CD8-positive, alpha-beta memory T cell (primary cell): ENCODE measurements at regions not wholly inside any gene's neighbourhood (a gene's known extent, or its start where the extent isn't known, plus 50 kb on each side); places are given as distances from the start of the nearest gene placed in this dataset.
"Not testable (repeated sequence)": the region's sequence is repeated elsewhere in the genome, so short reads cannot be mapped to it uniquely, and the experiment has no call there.

ENCODE experiments used
- CTCF ChIA-PET: fragments of 350-600 bp; sonication (Branson Sonifier 250); formaldehyde crosslinking; loops from one replicate; lab custom pipeline; 2021; ENCODE audit warnings: antibody characterized with exemption; lab: Charles Lee
- POLR2A ChIA-PET: fragments of 350-600 bp; sonication (Branson Sonifier 250); formaldehyde crosslinking; loops from one replicate; lab custom pipeline; 2021; ENCODE audit warnings: antibody characterized with exemption; lab: Charles Lee
- DNase-seq, 5 donors: peaks; one replicate each; pipeline versions ENCODE4 v3.0.0 to v3.0.0-alpha.2; 2020 to 2022; ENCODE audit warnings: mixed read lengths in 1 of 5
- H3K27ac ChIP-seq: one replicate; pipeline ENCODE4 v1.7.0; 2013; ENCODE audit warnings: low read depth, mild to moderate bottlenecking, low read length, moderate library complexity
- H3K27me3 ChIP-seq: 2 replicates; pipeline ENCODE4 v1.7.0; 2013; ENCODE audit warnings: low read length, mild to moderate bottlenecking; ENCODE audit not compliant: insufficient read depth, poor library complexity, severe bottlenecking
- H3K36me3 ChIP-seq: 2 replicates; pipeline ENCODE4 v1.7.0; 2013; ENCODE audit warnings: mild to moderate bottlenecking, low read length, moderate library complexity; ENCODE audit not compliant: insufficient read depth
- H3K4me1 ChIP-seq: 2 replicates; pipeline ENCODE4 v1.7.0; 2013; ENCODE audit warnings: mild to moderate bottlenecking, low read length, moderate library complexity; ENCODE audit not compliant: insufficient read depth
- H3K4me3 ChIP-seq: 2 replicates; pipeline ENCODE4 v1.7.0; 2013; ENCODE audit warnings: mild to moderate bottlenecking, low read length
- H3K9me3 ChIP-seq: 2 replicates; pipeline ENCODE4 v1.7.0; 2013; ENCODE audit warnings: mild to moderate bottlenecking, low read length
- H3K27ac Mint-ChIP-seq, 8 donors: one replicate each; pipeline ENCODE4 v1.8.0; 2020 to 2021; ENCODE audit warnings: mixed read lengths in 8 of 8, mild to moderate bottlenecking in 6 of 8, inconsistent platforms in 3 of 8, moderate library complexity in 3 of 8
- H3K27me3 Mint-ChIP-seq, 2 donors: one replicate each; pipeline ENCODE4 v1.8.0; 2020 to 2021; ENCODE audit warnings: mixed read lengths in 2 of 2, mild to moderate bottlenecking in 1 of 2, moderate library complexity in 1 of 2
- H3K36me3 Mint-ChIP-seq, 3 donors: one replicate each; pipeline ENCODE4 v1.8.0; 2020 to 2021; ENCODE audit warnings: mixed read lengths in 3 of 3, inconsistent platforms in 1 of 3, mild to moderate bottlenecking in 1 of 3
- H3K4me1 Mint-ChIP-seq, 3 donors: one replicate each; pipeline ENCODE4 v1.8.0; 2020 to 2021; ENCODE audit warnings: mixed read lengths in 3 of 3, inconsistent platforms in 1 of 3, mild to moderate bottlenecking in 1 of 3
- H3K4me3 Mint-ChIP-seq, 7 donors: one replicate each; pipeline ENCODE4 v1.8.0; 2020 to 2021; ENCODE audit warnings: mixed read lengths in 7 of 7, mild to moderate bottlenecking in 6 of 7, moderate library complexity in 4 of 7, inconsistent platforms in 2 of 7
- H3K9me3 Mint-ChIP-seq, 5 donors: one replicate each; pipeline ENCODE4 v1.8.0; 2020 to 2022; ENCODE audit warnings: mixed read lengths in 5 of 5, mild to moderate bottlenecking in 3 of 5, moderate library complexity in 2 of 5, inconsistent platforms in 1 of 5

- no peaks in the 10 kb centered on the region for H3K27me3 ChIP-seq
- no peaks in the 10 kb centered on the region for H3K36me3 ChIP-seq
- POLR2A ChIA-PET, result no interaction called here
- H3K4me1 ChIP-seq, result no peaks in the 10 kb centered on the region
- H3K4me3 ChIP-seq, result no peak overlapping the region
- CTCF ChIA-PET, result no interaction called here
- Mint-ChIP-seq H3K27ac (no peak overlapping the region), H3K27me3 (no peaks in the 10 kb centered on the region), H3K9me3 (peaks cover 8 to 28% (median 16%) of the 10 kb centered on the region in 5 donors), H3K4me3 (peak overlapping the region in 1 of 7 donors; percentile 19), H3K36me3 (peaks cover 0 to under 1% (median 0%) of the 10 kb centered on the region in 3 donors), H3K4me1 (no peaks in the 10 kb centered on the region)
- no peaks in the 10 kb centered on the region for H3K9me3 ChIP-seq
- DNase-seq, result no peak
- no peak overlapping the region for H3K27ac ChIP-seq
Observed at GRCh38 chr20:29743101-29743931, 1514.1 kb upstream of the DEFB115 start.

DNA sequence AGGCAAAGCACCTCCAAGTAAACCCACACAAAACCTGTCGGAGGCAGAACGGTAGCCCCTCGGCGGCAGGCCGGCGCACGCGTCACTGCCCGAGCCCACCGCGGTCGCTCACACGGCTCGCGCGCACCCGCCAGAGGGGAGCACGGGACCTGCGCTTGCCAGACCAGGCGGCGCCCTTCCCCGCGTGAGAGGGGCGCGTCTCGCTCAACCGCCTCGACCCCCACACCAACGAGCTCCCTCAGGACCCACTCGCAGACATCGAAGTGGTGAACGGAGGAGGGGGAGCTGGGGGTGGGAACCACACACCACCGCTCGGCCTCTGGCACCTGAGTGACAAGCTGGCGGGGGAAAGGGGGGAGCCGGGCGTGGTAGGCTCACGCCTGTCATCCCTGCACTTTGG lies 1513.4 kb upstream of the DEFB115 start:
- peaks cover 7 to 26% (median 13%) of the 10 kb centered on the region in 5 donors for H3K9me3 Mint-ChIP-seq

GRCh38 chr20:29745534-29746245 lies 1511.8 kb upstream of the DEFB115 start:
- H3K4me1 ChIP-seq, H3K4me1 Mint-ChIP-seq, H3K27ac Mint-ChIP-seq, H3K27me3 ChIP-seq, DNase-seq, H3K27ac ChIP-seq, H3K36me3 ChIP-seq, H3K9me3 ChIP-seq, H3K4me3 Mint-ChIP-seq, POLR2A ChIA-PET, H3K36me3 Mint-ChIP-seq, CTCF ChIA-PET, H3K4me3 ChIP-seq, H3K27me3 Mint-ChIP-seq: not testable (repeated sequence)
- peaks cover 4 to 28% (median 9%) of the 10 kb centered on the region in 5 donors for H3K9me3 Mint-ChIP-seq

More for the DNA sequence above, 1513.4 kb upstream of the DEFB115 start:
- no peaks in the 10 kb centered on the region for H3K9me3 ChIP-seq
- H3K4me3 ChIP-seq, result no peak overlapping the region
- no peak overlapping the region for H3K27ac ChIP-seq
- H3K27me3 Mint-ChIP-seq, result no peaks in the 10 kb centered on the region
- DNase-seq, result no peak
- no peak overlapping the region for H3K4me3 Mint-ChIP-seq
- H3K36me3 Mint-ChIP-seq, result no peaks in the 10 kb centered on the region
- no peaks in the 10 kb centered on the region for H3K4me1 ChIP-seq
- H3K27ac Mint-ChIP-seq, result no peak overlapping the region
- POLR2A ChIA-PET, result no interaction called here
- no peaks in the 10 kb centered on the region for H3K27me3 ChIP-seq
- CTCF ChIA-PET, result no interaction called here
- H3K36me3 ChIP-seq, result no peaks in the 10 kb centered on the region
- no peaks in the 10 kb centered on the region for H3K4me1 Mint-ChIP-seq

- DNase-seq, result no peak
- H3K27ac ChIP-seq, result no peak overlapping the region
- no peaks in the 10 kb centered on the region for H3K4me1 ChIP-seq
- Mint-ChIP-seq H3K27me3 (peaks cover 0 to 8% of the 10 kb centered on the region in 2 donors), H3K27ac (no peak overlapping the region), H3K4me3 (no peak overlapping the region), H3K9me3 (peaks cover 4 to 58% (median 23%) of the 10 kb centered on the region in 5 donors), H3K36me3 (peaks cover 0 to 7% (median 2%) of the 10 kb centered on the region in 3 donors), H3K4me1 (peaks cover 0 to 19% (median 5%) of the 10 kb centered on the region in 3 donors)
- ChIA-PET POLR2A (no interaction called here), CTCF (no interaction called here)
- no peaks in the 10 kb centered on the region for H3K27me3 ChIP-seq
- no peak overlapping the region for H3K4me3 ChIP-seq
- no peaks in the 10 kb centered on the region for H3K36me3 ChIP-seq
- no peaks in the 10 kb centered on the region for H3K9me3 ChIP-seq
Observed at GRCh38 chr20:29750268-29750899, 1507.1 kb upstream of the DEFB115 start.

- DNase-seq, result peak in 1 of 5 donors; percentile 15
- CTCF ChIA-PET, result not testable (repeated sequence)
Observed at GRCh38 chr20:29752644-29753425, 1504.6 kb upstream of the DEFB115 start.

GRCh38 chr20:29753426-29753746 lies 1504.1 kb upstream of the DEFB115 start:
- Mint-ChIP-seq H3K4me1 (peaks cover 0 to 19% (median 5%) of the 10 kb centered on the region in 3 donors), H3K27ac (peak overlapping the region in 4 of 8 donors; percentile 58 to 92 (median 85)), H3K27me3 (peaks cover 0 to 10% of the 10 kb centered on the region in 2 donors), H3K9me3 (peaks cover 6 to 57% (median 24%) of the 10 kb centered on the region in 5 donors), H3K4me3 (peak overlapping the region in 4 of 7 donors; percentile 63 to 80 (median 72))
- H3K36me3 Mint-ChIP-seq, POLR2A ChIA-PET, H3K27ac ChIP-seq, H3K27me3 ChIP-seq, H3K36me3 ChIP-seq, H3K4me1 ChIP-seq, H3K4me3 ChIP-seq, H3K9me3 ChIP-seq, CTCF ChIA-PET: not testable (repeated sequence)
- peak in 1 of 5 donors; percentile 39 for DNase-seq

More at GRCh38 chr20:29752644-29753425, 1504.6 kb upstream of the DEFB115 start:
- H3K9me3 ChIP-seq, H3K4me3 ChIP-seq, H3K27ac ChIP-seq, POLR2A ChIA-PET, H3K36me3 Mint-ChIP-seq, H3K4me1 ChIP-seq, H3K27me3 ChIP-seq, H3K36me3 ChIP-seq: not testable (repeated sequence)
- Mint-ChIP-seq H3K9me3 (peaks cover 6 to 57% (median 24%) of the 10 kb centered on the region in 5 donors), H3K27me3 (peaks cover 0 to 10% of the 10 kb centered on the region in 2 donors), H3K4me1 (peaks cover 0 to 19% (median 5%) of the 10 kb centered on the region in 3 donors), H3K27ac (peak overlapping the region in 4 of 8 donors; percentile 58 to 92 (median 85)), H3K4me3 (peak overlapping the region in 4 of 7 donors; percentile 63 to 80 (median 72))

DNA sequence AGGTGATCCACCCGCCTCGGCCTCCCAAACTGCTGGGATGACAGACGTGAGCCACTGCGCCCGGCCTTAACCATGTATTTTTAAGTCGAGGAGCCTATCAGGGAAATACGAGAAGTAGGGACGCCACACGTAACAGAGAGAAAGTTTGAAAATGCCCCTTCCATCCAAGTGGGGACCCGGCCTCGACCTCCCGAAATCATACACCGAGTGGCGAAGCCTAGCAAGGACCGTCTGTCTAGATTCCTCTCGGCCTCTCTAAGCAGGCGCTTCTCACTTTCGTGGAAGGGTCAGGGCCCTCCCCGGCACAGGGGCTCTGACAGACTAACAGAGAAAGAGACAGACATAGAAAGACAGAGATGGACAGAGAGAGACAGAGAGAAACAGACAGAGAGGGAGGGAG lies 1503.6 kb upstream of the DEFB115 start:
- H3K36me3 ChIP-seq, H3K27me3 ChIP-seq, H3K36me3 Mint-ChIP-seq, H3K4me1 ChIP-seq, H3K9me3 ChIP-seq, DNase-seq, CTCF ChIA-PET, H3K27ac Mint-ChIP-seq, H3K4me3 ChIP-seq, H3K27ac ChIP-seq, POLR2A ChIA-PET: not testable (repeated sequence)
- Mint-ChIP-seq H3K4me3 (peak overlapping the region in 2 of 7 donors; percentile 1 to 80), H3K9me3 (peaks cover 6 to 55% (median 24%) of the 10 kb centered on the region in 5 donors), H3K27me3 (peaks cover 0 to 10% of the 10 kb centered on the region in 2 donors), H3K4me1 (peaks cover 0 to 19% (median 5%) of the 10 kb centered on the region in 3 donors)
